ENCODE measurements at regions not wholly inside any gene's neighbourhood (a gene's known extent, or its start where the extent isn't known, plus 50 kb on each side); places are given as distances from the start of the nearest gene placed in this dataset.

- TF ChIP-seq CTCF (IDR thresholded peaks at IDR 0.05; ENCODE audit: insufficient read depth, low read length, poor library complexity, severe bottlenecking), result no peak
- DNase-seq (ENCODE audit: extremely low read depth, insufficient read length), result no peak
- no peak overlapping the region for H3K4me3 ChIP-seq (replicated peaks; ENCODE audit: low read depth, low read length)
- H3K27me3 ChIP-seq (replicated peaks; ENCODE audit: control insufficient read depth, insufficient read depth, low read length), result no peaks in the 10 kb centered on the region
- no peaks in the 10 kb centered on the region for H3K36me3 ChIP-seq (ENCODE audit: control insufficient read depth, insufficient read depth, low read length)
Measured at GRCh38 chr1:239703075-239703474, 316.7 kb downstream of the CHRM3 start.

GRCh38 chr1:239706245-239706892 lies 320.0 kb downstream of the CHRM3 start:
- TF ChIP-seq CTCF (IDR thresholded peaks at IDR 0.05; ENCODE audit: insufficient read depth, low read length, poor library complexity, severe bottlenecking), result no peak
- DNase-seq (ENCODE audit: extremely low read depth, insufficient read length), result no peak

GRCh38 chr1:239707615-239708014 lies 321.2 kb downstream of the CHRM3 start:
- no peak for TF ChIP-seq CTCF (IDR thresholded peaks at IDR 0.05; ENCODE audit: insufficient read depth, low read length, poor library complexity, severe bottlenecking)
- Histone ChIP-seq H3K27me3 (replicated peaks; ENCODE audit: control insufficient read depth, insufficient read depth, low read length) (no peaks in the 10 kb centered on the region), H3K4me3 (replicated peaks; ENCODE audit: low read depth, low read length) (no peak overlapping the region), H3K36me3 (ENCODE audit: control insufficient read depth, insufficient read depth, low read length) (no peaks in the 10 kb centered on the region)
- no peak for DNase-seq (ENCODE audit: extremely low read depth, insufficient read length)

More at GRCh38 chr1:239706245-239706892, 320.0 kb downstream of the CHRM3 start:
- no peak overlapping the region for H3K4me3 ChIP-seq (replicated peaks; ENCODE audit: low read depth, low read length)
- no peaks in the 10 kb centered on the region for H3K27me3 ChIP-seq (replicated peaks; ENCODE audit: control insufficient read depth, insufficient read depth, low read length)
- no peaks in the 10 kb centered on the region for H3K36me3 ChIP-seq (ENCODE audit: control insufficient read depth, insufficient read depth, low read length)

GRCh38 chr1:239708622-239709021 lies 322.3 kb downstream of the CHRM3 start:
- TF ChIP-seq CTCF (IDR thresholded peaks at IDR 0.05; ENCODE audit: insufficient read depth, low read length, poor library complexity, severe bottlenecking), result no peak
- H3K27me3 ChIP-seq (replicated peaks; ENCODE audit: control insufficient read depth, insufficient read depth, low read length), result no peaks in the 10 kb centered on the region
- DNase-seq (ENCODE audit: extremely low read depth, insufficient read length), result no peak
- no peaks in the 10 kb centered on the region for H3K36me3 ChIP-seq (ENCODE audit: control insufficient read depth, insufficient read depth, low read length)
- no peak overlapping the region for H3K4me3 ChIP-seq (replicated peaks; ENCODE audit: low read depth, low read length)

GRCh38 chr1:239711768-239712167 lies 325.4 kb downstream of the CHRM3 start:
- H3K27me3 ChIP-seq (replicated peaks; ENCODE audit: control insufficient read depth, insufficient read depth, low read length), result no peaks in the 10 kb centered on the region
- no peak overlapping the region for H3K4me3 ChIP-seq (replicated peaks; ENCODE audit: low read depth, low read length)
- no peak for TF ChIP-seq CTCF (IDR thresholded peaks at IDR 0.05; ENCODE audit: insufficient read depth, low read length, poor library complexity, severe bottlenecking)
- DNase-seq (ENCODE audit: extremely low read depth, insufficient read length), result no peak
- no peaks in the 10 kb centered on the region for H3K36me3 ChIP-seq (ENCODE audit: control insufficient read depth, insufficient read depth, low read length)
